ENCODE measurements at regions not wholly inside any gene's neighbourhood (a gene's known extent, or its start where the extent isn't known, plus 50 kb on each side); places are given as distances from the start of the nearest gene placed in this dataset.
A peak's percentile ranks its signal among the peaks of the same experiment; 100 is the strongest.
"Not testable (repeated sequence)": the region's sequence is repeated elsewhere in the genome, so short reads cannot be mapped to it uniquely, and the experiment has no call there.

- WGBS (ENCODE audit: extremely low coverage, insufficient coverage, low lambda C conversion rate): no CpG with 5 or more reads among the region's 2 CpGs
- Histone ChIP-seq H4K8ac (ENCODE audit: low read depth, low read length) (no peak overlapping the region), H3K23ac (ENCODE audit: low read length) (no peak overlapping the region), H3K18ac (ENCODE audit: low read length) (no peak overlapping the region), H3K56ac (ENCODE audit: low read length) (no peak overlapping the region), H3K4me1 (ENCODE audit: control insufficient read depth, low read depth, low read length) (no peaks in the 10 kb centered on the region), H3K4me3 (ENCODE audit: low read length) (no peak overlapping the region), H3K4me2 (ENCODE audit: low read length) (no peak overlapping the region), H3K27me3 (ENCODE audit: insufficient read depth, low read length, poor library complexity) (no peaks in the 10 kb centered on the region), H3K36me3 (ENCODE audit: control insufficient read depth, insufficient read depth, low read length) (no peaks in the 10 kb centered on the region), H4K5ac (ENCODE audit: low read length) (no peak overlapping the region), H2BK5ac (ENCODE audit: low read length) (no peak overlapping the region), H3K4ac (ENCODE audit: low read depth, low read length) (no peak overlapping the region), H2BK15ac (replicated peaks; ENCODE audit: low read depth) (no peak overlapping the region), H2AK5ac (ENCODE audit: low read length) (no peak overlapping the region), H3K27ac (ENCODE audit: low read depth, low read length) (no peak overlapping the region), H3K79me1 (ENCODE audit: low read length) (no peaks in the 10 kb centered on the region), H3K79me2 (ENCODE audit: control insufficient read depth, insufficient read depth, low read length) (no peaks in the 10 kb centered on the region), H2BK120ac (ENCODE audit: low read depth, low read length) (no peak overlapping the region), H3K9ac (ENCODE audit: low read length) (no peak overlapping the region)
- no peak for DNase-seq
These were observed 130.6 kb upstream of the TGFBR2 start for GRCh38 chr3:30475809-30476178.

DNA sequence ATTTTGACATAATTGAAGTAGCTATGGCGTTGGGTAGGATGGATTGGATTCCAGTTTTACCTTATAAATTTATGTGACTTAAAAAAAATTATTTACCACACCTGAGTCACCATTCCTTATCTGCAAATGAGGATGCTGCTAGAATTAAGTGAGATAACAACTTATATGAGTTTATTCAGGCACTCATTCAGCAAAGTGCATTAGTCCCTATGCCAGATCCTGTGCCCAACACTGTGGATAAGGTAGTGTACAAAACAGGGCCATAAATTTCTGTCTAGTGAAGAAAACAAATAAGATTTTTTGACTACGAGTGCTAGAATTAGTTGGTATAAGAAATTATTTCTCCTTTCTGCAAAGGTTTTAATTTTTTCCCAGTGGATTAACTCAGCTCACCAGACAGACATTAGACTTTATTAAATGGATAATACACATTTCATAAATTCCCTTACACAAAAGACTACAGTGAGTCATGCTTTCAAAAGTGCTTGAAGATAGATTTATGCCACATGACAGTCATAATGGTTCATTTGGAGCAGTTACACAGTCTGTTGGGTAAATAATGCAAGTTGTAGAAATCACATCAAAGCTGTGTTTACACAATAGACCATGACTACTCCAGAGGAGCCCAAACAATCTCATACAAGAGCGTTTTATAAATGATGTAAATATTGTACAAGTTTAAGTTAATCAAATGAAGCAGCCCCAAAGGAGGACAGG lies 129.9 kb upstream of the TGFBR2 start:
- Histone ChIP-seq H3K36me3 (ENCODE audit: control insufficient read depth, insufficient read depth, low read length) (no peaks in the 10 kb centered on the region), H2BK15ac (replicated peaks; ENCODE audit: low read depth) (no peak overlapping the region), H3K27me3 (ENCODE audit: insufficient read depth, low read length, poor library complexity) (no peaks in the 10 kb centered on the region), H3K56ac (ENCODE audit: low read length) (no peak overlapping the region), H3K79me2 (ENCODE audit: control insufficient read depth, insufficient read depth, low read length) (no peaks in the 10 kb centered on the region), H3K23ac (ENCODE audit: low read length) (no peak overlapping the region), H3K18ac (ENCODE audit: low read length) (no peak overlapping the region), H3K79me1 (ENCODE audit: low read length) (no peaks in the 10 kb centered on the region), H4K8ac (ENCODE audit: low read depth, low read length) (peak overlapping the region; percentile 56), H3K4ac (ENCODE audit: low read depth, low read length) (no peak overlapping the region), H4K5ac (ENCODE audit: low read length) (no peak overlapping the region), H3K4me2 (ENCODE audit: low read length) (no peak overlapping the region), H2BK5ac (ENCODE audit: low read length) (no peak overlapping the region), H3K9ac (ENCODE audit: low read length) (no peak overlapping the region), H3K4me1 (ENCODE audit: control insufficient read depth, low read depth, low read length) (no peaks in the 10 kb centered on the region), H3K27ac (ENCODE audit: low read depth, low read length) (no peak overlapping the region), H2BK120ac (ENCODE audit: low read depth, low read length) (no peak overlapping the region), H3K4me3 (ENCODE audit: low read length) (no peak overlapping the region), H2AK5ac (ENCODE audit: low read length) (no peak overlapping the region)
- DNase-seq: no peak
- WGBS (ENCODE audit: extremely low coverage, insufficient coverage, low lambda C conversion rate): no CpG with 5 or more reads among the region's 3 CpGs

DNA sequence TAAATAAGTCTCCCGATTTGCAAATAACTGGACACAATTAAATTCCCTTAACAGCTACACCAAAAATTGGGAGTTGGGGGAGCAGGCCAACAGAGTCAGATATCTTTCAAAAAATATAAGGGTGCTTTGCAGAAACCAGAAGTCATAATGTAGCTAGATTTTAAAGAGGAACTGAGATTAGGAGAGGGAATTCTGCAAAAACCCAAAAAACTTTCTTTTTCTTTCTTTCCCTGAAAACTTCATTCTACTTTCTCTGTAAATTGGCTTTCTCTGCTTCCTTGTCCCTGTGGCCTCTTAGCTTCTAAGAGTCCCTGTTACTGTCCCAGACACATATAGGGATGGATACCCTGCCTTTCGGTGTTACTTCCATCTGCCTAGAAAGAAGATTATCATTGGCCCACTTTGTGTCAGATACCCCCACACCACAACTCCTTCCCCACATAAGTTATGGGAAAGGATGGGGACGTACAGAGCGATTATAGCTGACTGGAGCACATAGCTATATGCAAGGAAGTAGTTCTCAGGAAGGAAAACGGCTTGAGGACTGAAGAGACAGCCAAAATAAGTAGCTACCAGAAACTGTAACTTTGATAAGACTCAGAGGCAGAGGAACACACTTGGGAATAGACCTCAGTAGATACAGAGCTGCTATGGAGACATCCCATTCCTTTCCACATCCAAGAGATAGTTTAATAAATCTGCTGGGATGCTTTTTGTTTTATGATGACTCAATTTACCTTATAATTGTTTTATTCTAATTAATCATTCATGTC lies 129.1 kb upstream of the TGFBR2 start:
- no peak overlapping the region for H3K4ac ChIP-seq (ENCODE audit: low read depth, low read length)
- H4K8ac ChIP-seq (ENCODE audit: low read depth, low read length): no peak overlapping the region
- H2BK5ac ChIP-seq (ENCODE audit: low read length): no peak overlapping the region
- H3K56ac ChIP-seq (ENCODE audit: low read length): no peak overlapping the region
- H2BK15ac ChIP-seq (replicated peaks; ENCODE audit: low read depth): no peak overlapping the region
- H2BK120ac ChIP-seq (ENCODE audit: low read depth, low read length): no peak overlapping the region
- H3K4me1 ChIP-seq (ENCODE audit: control insufficient read depth, low read depth, low read length): no peaks in the 10 kb centered on the region
- no peaks in the 10 kb centered on the region for H3K79me1 ChIP-seq (ENCODE audit: low read length)
- no peak overlapping the region for H3K4me2 ChIP-seq (ENCODE audit: low read length)
- no peaks in the 10 kb centered on the region for H3K79me2 ChIP-seq (ENCODE audit: control insufficient read depth, insufficient read depth, low read length)
- H3K27ac ChIP-seq (ENCODE audit: low read depth, low read length): no peak overlapping the region
- H3K18ac ChIP-seq (ENCODE audit: low read length): no peak overlapping the region
- H3K23ac ChIP-seq (ENCODE audit: low read length): no peak overlapping the region
- no peak overlapping the region for H4K5ac ChIP-seq (ENCODE audit: low read length)
- H2AK5ac ChIP-seq (ENCODE audit: low read length): no peak overlapping the region
- no peak overlapping the region for H3K4me3 ChIP-seq (ENCODE audit: low read length)
- no peaks in the 10 kb centered on the region for H3K27me3 ChIP-seq (ENCODE audit: insufficient read depth, low read length, poor library complexity)
- H3K9ac ChIP-seq (ENCODE audit: low read length): no peak overlapping the region
- WGBS (ENCODE audit: extremely low coverage, insufficient coverage, low lambda C conversion rate): no CpG with 5 or more reads among the region's 5 CpGs
- no peaks in the 10 kb centered on the region for H3K36me3 ChIP-seq (ENCODE audit: control insufficient read depth, insufficient read depth, low read length)
- DNase-seq: no peak

- H3K9ac ChIP-seq (ENCODE audit: low read length); H3K23ac ChIP-seq (ENCODE audit: low read length); H3K4me1 ChIP-seq (ENCODE audit: control insufficient read depth, low read depth, low read length); H3K27me3 ChIP-seq (ENCODE audit: insufficient read depth, low read length, poor library complexity); H3K56ac ChIP-seq (ENCODE audit: low read length); H3K79me1 ChIP-seq (ENCODE audit: low read length); H3K4me3 ChIP-seq (ENCODE audit: low read length); H3K18ac ChIP-seq (ENCODE audit: low read length); H3K36me3 ChIP-seq (ENCODE audit: control insufficient read depth, insufficient read depth, low read length); H3K4ac ChIP-seq (ENCODE audit: low read depth, low read length); H2AK5ac ChIP-seq (ENCODE audit: low read length); H3K27ac ChIP-seq (ENCODE audit: low read depth, low read length); H3K4me2 ChIP-seq (ENCODE audit: low read length); DNase-seq; H2BK5ac ChIP-seq (ENCODE audit: low read length); H3K79me2 ChIP-seq (ENCODE audit: control insufficient read depth, insufficient read depth, low read length); H2BK120ac ChIP-seq (ENCODE audit: low read depth, low read length); H4K5ac ChIP-seq (ENCODE audit: low read length); H4K8ac ChIP-seq (ENCODE audit: low read depth, low read length); H2BK15ac ChIP-seq (replicated peaks; ENCODE audit: low read depth): not testable (repeated sequence)
- no CpG with 5 or more reads among the region's 2 CpGs for WGBS (ENCODE audit: extremely low coverage, insufficient coverage, low lambda C conversion rate)
These were observed 126.7 kb upstream of the TGFBR2 start for GRCh38 chr3:30479737-30480136.

DNA sequence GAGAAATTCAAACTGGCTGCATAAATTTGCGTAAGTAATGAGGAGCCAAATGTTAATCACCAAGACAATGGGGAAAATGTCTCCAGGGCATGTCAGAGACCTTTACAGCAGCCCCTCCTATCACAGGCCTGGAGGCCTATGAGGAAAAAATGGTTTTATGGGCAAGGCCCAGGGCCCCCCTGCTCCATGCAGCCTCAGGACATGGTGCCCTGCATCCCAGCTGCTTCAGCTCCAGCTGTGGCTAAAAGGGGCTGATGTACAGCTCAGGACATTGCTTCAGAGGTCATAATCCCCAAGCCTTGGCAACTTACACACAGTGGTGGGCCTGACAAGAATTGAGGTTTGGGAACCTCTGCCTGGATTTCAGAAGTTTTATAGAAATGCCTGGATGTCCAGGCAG lies 126.2 kb upstream of the TGFBR2 start:
- not testable (repeated sequence) for DNase-seq; H2BK120ac ChIP-seq (ENCODE audit: low read depth, low read length); H3K79me2 ChIP-seq (ENCODE audit: control insufficient read depth, insufficient read depth, low read length); H3K4me3 ChIP-seq (ENCODE audit: low read length); H4K8ac ChIP-seq (ENCODE audit: low read depth, low read length); H4K5ac ChIP-seq (ENCODE audit: low read length); H2BK15ac ChIP-seq (replicated peaks; ENCODE audit: low read depth); H3K27me3 ChIP-seq (ENCODE audit: insufficient read depth, low read length, poor library complexity); H3K36me3 ChIP-seq (ENCODE audit: control insufficient read depth, insufficient read depth, low read length); H2BK5ac ChIP-seq (ENCODE audit: low read length); H3K4ac ChIP-seq (ENCODE audit: low read depth, low read length); H2AK5ac ChIP-seq (ENCODE audit: low read length); H3K18ac ChIP-seq (ENCODE audit: low read length); H3K79me1 ChIP-seq (ENCODE audit: low read length); H3K4me1 ChIP-seq (ENCODE audit: control insufficient read depth, low read depth, low read length); H3K27ac ChIP-seq (ENCODE audit: low read depth, low read length); H3K9ac ChIP-seq (ENCODE audit: low read length); H3K23ac ChIP-seq (ENCODE audit: low read length); H3K4me2 ChIP-seq (ENCODE audit: low read length); H3K56ac ChIP-seq (ENCODE audit: low read length)
- WGBS (ENCODE audit: extremely low coverage, insufficient coverage, low lambda C conversion rate): no CpG with 5 or more reads among the region's 1 CpG

- H3K56ac ChIP-seq (ENCODE audit: low read length): no peak overlapping the region
- no peaks in the 10 kb centered on the region for H3K79me1 ChIP-seq (ENCODE audit: low read length)
- H4K8ac ChIP-seq (ENCODE audit: low read depth, low read length): no peak overlapping the region
- no peak overlapping the region for H2BK5ac ChIP-seq (ENCODE audit: low read length)
- no peak overlapping the region for H2BK120ac ChIP-seq (ENCODE audit: low read depth, low read length)
- no peaks in the 10 kb centered on the region for H3K27me3 ChIP-seq (ENCODE audit: insufficient read depth, low read length, poor library complexity)
- no peak overlapping the region for H3K4ac ChIP-seq (ENCODE audit: low read depth, low read length)
- DNase-seq: no peak
- no peak overlapping the region for H3K4me2 ChIP-seq (ENCODE audit: low read length)
- H3K4me3 ChIP-seq (ENCODE audit: low read length): no peak overlapping the region
- H3K79me2 ChIP-seq (ENCODE audit: control insufficient read depth, insufficient read depth, low read length): no peaks in the 10 kb centered on the region
- H3K4me1 ChIP-seq (ENCODE audit: control insufficient read depth, low read depth, low read length): no peaks in the 10 kb centered on the region
- H3K36me3 ChIP-seq (ENCODE audit: control insufficient read depth, insufficient read depth, low read length): no peaks in the 10 kb centered on the region
- H2AK5ac ChIP-seq (ENCODE audit: low read length): no peak overlapping the region
- H3K23ac ChIP-seq (ENCODE audit: low read length): no peak overlapping the region
- H3K18ac ChIP-seq (ENCODE audit: low read length): no peak overlapping the region
- no peak overlapping the region for H4K5ac ChIP-seq (ENCODE audit: low read length)
- H2BK15ac ChIP-seq (replicated peaks; ENCODE audit: low read depth): no peak overlapping the region
- no peak overlapping the region for H3K27ac ChIP-seq (ENCODE audit: low read depth, low read length)
- H3K9ac ChIP-seq (ENCODE audit: low read length): no peak overlapping the region
These were observed 125.8 kb upstream of the TGFBR2 start for GRCh38 chr3:30480587-30480986.

Data from mesendoderm (in vitro differentiated cells).